GM12878 (cell line): ENCODE measurements at regions not wholly inside any gene's neighbourhood (a gene's known extent, or its start where the extent isn't known, plus 50 kb on each side); places are given as distances from the start of the nearest gene placed in this dataset.

Experiments
- ATAC-seq: fragments of 200-7000 bp; cut with Tn5 transposase; 3 replicates; pipeline ENCODE4 v1.9.1; 2020; ENCODE audit warnings: mild to moderate bottlenecking, moderate library complexity
- BruUV-seq: library from RNA; stranded (reverse); fragments of 400-500 nt; replicated peaks from 2 replicates; lab custom pipeline; 2021; lab: Mats Ljungman, UMichigan
- CTCF ChIA-PET: fragments of 300-600 bp; sonication (Branson Sonifier 250); formaldehyde crosslinking; extraction: SDS; loops from one replicate; lab custom pipeline; 2021; ENCODE audit warnings: inconsistent platforms; lab: Yijun Ruan, JAX
- POLR2A ChIA-PET: fragments of 350-600 bp; formaldehyde crosslinking; extraction: SDS; loops from one replicate; lab custom pipeline; 2021; ENCODE audit warnings: inconsistent platforms; lab: Charles Lee
- RAD21 ChIA-PET: fragments of 300-600 bp; sonication (Branson Sonifier 250); formaldehyde crosslinking; loops from one replicate; lab custom pipeline; 2023; ENCODE audit warnings: antibody characterized with exemption; ENCODE audit not compliant: unreplicated experiment; lab: Charles Lee
- SMC1A ChIA-PET: fragments of 300-600 bp; sonication (Branson Sonifier 250); formaldehyde crosslinking; loops from one replicate; lab custom pipeline; 2023; ENCODE audit not compliant: unreplicated experiment, uncharacterized antibody; lab: Charles Lee
- DNase-seq: peaks from one replicate; pipeline ENCODE4 v3.0.0-alpha.2; 2011; ENCODE audit warnings: low read depth, low spot score
- FAIRE-seq: peaks from 3 replicates; lab custom pipeline; 2011; peaks lifted over from hg19 to GRCh38; lab: Jason Lieb, UNC
- H2AFZ ChIP-seq: 2 replicates; pipeline ENCODE4 v1.6.0; 2011; ENCODE audit warnings: low read depth, low read length, control low read depth; ENCODE audit not compliant: control insufficient read depth
- H3K27ac ChIP-seq: 2 replicates; pipeline ENCODE4 v1.5.1; 2011; ENCODE audit warnings: control low read depth; ENCODE audit not compliant: control insufficient read depth, insufficient read depth
- H3K27me3 ChIP-seq, 2 experiments: replicated peaks in 1 of 2; 2 replicates each; pipeline versions ENCODE4 v1.6.0 to v1.6.1; 2011; ENCODE audit warnings: low read length in 1 of 2; ENCODE audit not compliant: control insufficient read depth in 2 of 2, insufficient read depth in 2 of 2
- H3K36me3 ChIP-seq, 2 experiments: 2 replicates each; pipeline ENCODE4 v1.5.1; 2011; ENCODE audit warnings: low read length in 1 of 2; ENCODE audit not compliant: control insufficient read depth in 2 of 2, insufficient read depth in 2 of 2
- H3K4me1 ChIP-seq: 2 replicates; pipeline ENCODE4 v1.6.1; 2011; ENCODE audit warnings: mild to moderate bottlenecking, low read length, moderate library complexity, mixed read lengths; ENCODE audit not compliant: control insufficient read depth, insufficient read depth
- H3K4me2 ChIP-seq: 2 replicates; pipeline ENCODE4 v1.6.0; 2011; ENCODE audit warnings: control low read depth; ENCODE audit not compliant: control insufficient read depth, insufficient read depth
- H3K4me3 ChIP-seq: fragments of 200-600 bp; sonication (generic); 2 replicates; pipeline ENCODE4 v1.5.1; 2016
- H3K79me2 ChIP-seq: 2 replicates; pipeline ENCODE4 v1.6.0; 2011; ENCODE audit warnings: low read length; ENCODE audit not compliant: control insufficient read depth, insufficient read depth
- H3K9ac ChIP-seq: 2 replicates; pipeline ENCODE4 v1.8.0; 2011; ENCODE audit warnings: low read length, control low read depth, mixed read lengths; ENCODE audit not compliant: control insufficient read depth, insufficient read depth
- H3K9me3 ChIP-seq: replicated peaks from 3 replicates; pipeline ENCODE4 v1.5.1; 2011; ENCODE audit warnings: mild to moderate bottlenecking, low read length; ENCODE audit not compliant: control insufficient read depth, insufficient read depth
- H4K20me1 ChIP-seq: 2 replicates; pipeline ENCODE4 v1.6.0; 2011; ENCODE audit not compliant: control insufficient read depth, insufficient read depth
- ASH2L ChIP-seq: fragments of 300-600, 200-600 bp; sonication (generic); IDR thresholded peaks from 2 replicates; pipeline ENCODE4 v1.6.1; 2017; ENCODE audit warnings: low read depth, mild to moderate bottlenecking, borderline replicate concordance
- ATF7 ChIP-seq: fragments of 450-650 bp; IDR thresholded peaks from 2 replicates; pipeline ENCODE4 v1.6.1; 2016; ENCODE audit warnings: low read depth, mild to moderate bottlenecking
- FOS ChIP-seq: IDR thresholded peaks from 3 replicates; pipeline ENCODE4 v1.6.1; 2011; ENCODE audit warnings: borderline replicate concordance; ENCODE audit not compliant: insufficient read length; ENCODE audit errors: extremely low read depth
- IRF4 ChIP-seq: IDR thresholded peaks from 2 replicates; pipeline ENCODE4 v1.6.1; 2011; ENCODE audit warnings: low read depth, low read length
- NFXL1 ChIP-seq: fragments of 450-650 bp; IDR thresholded peaks from 2 replicates; pipeline ENCODE4 v1.6.1; 2017; ENCODE audit warnings: antibody characterized with exemption, mild to moderate bottlenecking, borderline replicate concordance
- NR2F1 ChIP-seq: fragments of 450-650 bp; conservative IDR thresholded peaks from 2 replicates; pipeline ENCODE4 v1.6.1; 2017; ENCODE audit warnings: mild to moderate bottlenecking
- RUNX3 ChIP-seq: IDR thresholded peaks from 2 replicates; pipeline ENCODE4 v1.6.1; 2012; ENCODE audit warnings: low read length, inconsistent platforms
- SMAD5 ChIP-seq: IDR thresholded peaks from 2 replicates; pipeline ENCODE4 v1.6.1; 2016; ENCODE audit warnings: antibody characterized with exemption, low read depth
- TAF1 ChIP-seq: IDR thresholded peaks from 2 replicates; pipeline ENCODE4 v1.6.1; 2011; ENCODE audit warnings: mild to moderate bottlenecking, low read depth, low read length, borderline replicate concordance
- YY1 ChIP-seq: IDR thresholded peaks from 2 replicates; pipeline ENCODE4 v1.6.1; 2011; ENCODE audit warnings: low read depth, mild to moderate bottlenecking, low read length
- WGBS: methylation state at CpG from one replicate; pipeline ENCODE4 v1.1.6; 2016; ENCODE audit warnings: low lambda C conversion rate; ENCODE audit not compliant: insufficient replicate concordance, insufficient coverage; ENCODE audit errors: missing lambda C conversion rate; 5-methylcytosine and 5-hydroxymethylcytosine counted together
- in situ Hi-C: fragments of 300-500 bp; cut with MboI; formaldehyde crosslinking; loops from 9 replicates; pipeline ENCODE4 v1.14.3; 2018; ENCODE audit warnings: mixed read lengths
- intact Hi-C: fragments of 100-400 bp; cut with micrococcal nuclease; formaldehyde crosslinking; loops from one replicate; pipeline ENCODE4 v1.14.2; 2022; ENCODE audit not compliant: unreplicated experiment
- TF ChIP-seq, protein P1 (sequence below): fragments of 450-650 bp; IDR thresholded peaks from 2 replicates; pipeline ENCODE4 v1.6.1; 2016; ENCODE audit warnings: mild to moderate bottlenecking
- TF ChIP-seq, protein P2 (sequence below): IDR thresholded peaks from 2 replicates; pipeline ENCODE4 v1.6.1; 2011; ENCODE audit warnings: low read depth, low read length, improper control_type of control experiment, borderline replicate concordance
- TF ChIP-seq, protein P3 (sequence below): fragments of 450-650 bp; IDR thresholded peaks from 2 replicates; pipeline ENCODE4 v1.6.1; 2018; ENCODE audit warnings: borderline replicate concordance, mild to moderate bottlenecking; ENCODE audit not compliant: partially characterized antibody

DNA sequence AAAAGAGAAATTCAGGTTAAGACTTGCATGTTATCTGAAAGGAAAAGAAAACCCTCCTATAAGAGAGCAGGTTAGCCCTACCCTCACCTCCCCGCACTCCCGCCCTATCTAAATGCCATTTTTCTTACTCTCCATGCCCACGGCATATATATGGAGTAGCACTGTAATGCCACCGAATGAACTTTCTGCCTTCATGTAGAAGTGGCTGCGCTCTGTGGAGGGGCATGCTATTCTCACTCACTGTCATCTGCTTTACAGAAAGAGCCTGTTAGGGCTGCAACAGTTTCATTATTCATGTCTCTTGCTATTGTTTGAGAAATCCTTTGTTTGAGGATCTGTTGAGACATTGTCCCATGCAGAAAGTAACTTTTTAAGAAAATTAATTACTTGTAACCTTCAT, 1190.6 kb downstream of the SORCS1 start:
- no peak overlapping the region for H3K27ac ChIP-seq
- intact Hi-C loops (loop anchor here (2.0 to 5.0 kb wide), 2 partner anchors 23 to 177 kb away; no protein-coding TSS in a partner anchor), in situ Hi-C loops (no loop called here)
- FAIRE-seq (no peak), DNase-seq (no peak), ATAC-seq (peak; percentile 49)
- H3K4me1 ChIP-seq = no peaks in the 10 kb centered on the region
- no peaks in the 10 kb centered on the region for H4K20me1 ChIP-seq
- ChIA-PET POLR2A (no interaction called here), CTCF (interaction anchor here (1.0 to 6.6 kb wide), 16 partner anchors 10 to 179 kb away, joined by 3 to 111 read pairs (median 5); no protein-coding TSS in a partner anchor), SMC1A (interaction anchor here (1.0 to 3.7 kb wide), 10 partner anchors 12 to 178 kb away, joined by 3 to 36 read pairs (median 6); no protein-coding TSS in a partner anchor), RAD21 (interaction anchor here (0.9 to 2.8 kb wide), 6 partner anchors 10 to 170 kb away, joined by 3 to 25 read pairs (median 6); no protein-coding TSS in a partner anchor)
- no peak overlapping the region for H3K9ac ChIP-seq
- H3K4me2 ChIP-seq = no peak overlapping the region
- TF ChIP-seq, protein P1, sequence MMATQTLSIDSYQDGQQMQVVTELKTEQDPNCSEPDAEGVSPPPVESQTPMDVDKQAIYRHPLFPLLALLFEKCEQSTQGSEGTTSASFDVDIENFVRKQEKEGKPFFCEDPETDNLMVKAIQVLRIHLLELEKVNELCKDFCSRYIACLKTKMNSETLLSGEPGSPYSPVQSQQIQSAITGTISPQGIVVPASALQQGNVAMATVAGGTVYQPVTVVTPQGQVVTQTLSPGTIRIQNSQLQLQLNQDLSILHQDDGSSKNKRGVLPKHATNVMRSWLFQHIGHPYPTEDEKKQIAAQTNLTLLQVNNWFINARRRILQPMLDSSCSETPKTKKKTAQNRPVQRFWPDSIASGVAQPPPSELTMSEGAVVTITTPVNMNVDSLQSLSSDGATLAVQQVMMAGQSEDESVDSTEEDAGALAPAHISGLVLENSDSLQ = no peak
- H3K4me3 ChIP-seq = no peak overlapping the region
- H3K9me3 ChIP-seq = no peaks in the 10 kb centered on the region
- H3K36me3 ChIP-seq = no peaks in the 10 kb centered on the region
- no peaks in the 10 kb centered on the region for H3K79me2 ChIP-seq
- BruUV-seq = no TSS peak
- no peak overlapping the region for H2AFZ ChIP-seq
- no peaks in the 10 kb centered on the region for H3K27me3 ChIP-seq
- 47% methylated on average over 5 of the region's 5 CpGs for WGBS

DNA sequence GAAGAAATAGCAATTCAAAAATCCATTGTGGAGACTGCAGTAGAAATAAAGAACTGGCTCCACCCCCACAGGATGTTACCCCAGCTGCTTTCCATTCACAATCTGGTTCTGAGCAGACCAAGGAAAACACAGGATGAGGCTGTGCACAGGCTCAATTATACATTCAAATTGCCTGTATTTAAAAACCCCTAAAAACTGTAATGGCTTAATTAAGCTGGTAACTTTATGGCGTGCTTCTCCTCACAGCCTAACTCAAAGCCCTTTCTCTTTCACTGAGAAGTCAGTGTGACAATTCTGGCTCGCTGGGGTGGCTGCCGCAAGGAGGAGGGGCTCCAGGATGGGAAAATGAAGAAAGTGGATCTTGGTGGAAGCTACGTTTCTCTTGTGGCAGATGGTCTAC, 1191.1 kb downstream of the SORCS1 start:
- no TSS peak for BruUV-seq
- ATAC-seq = peak; percentile 34
- no peak for DNase-seq
- H3K27me3 ChIP-seq = no peaks in the 10 kb centered on the region
- H3K79me2 ChIP-seq = no peaks in the 10 kb centered on the region
- CTCF ChIA-PET = interaction anchor here (1.0 to 6.6 kb wide), 8 partner anchors 11 to 179 kb away, joined by 3 to 111 read pairs (median 4); no protein-coding TSS in a partner anchor
- in situ Hi-C loops = no loop called here
- no peaks in the 10 kb centered on the region for H3K36me3 ChIP-seq
- H2AFZ ChIP-seq = no peak overlapping the region
- POLR2A ChIA-PET = no interaction called here
- no peak overlapping the region for H3K4me2 ChIP-seq
- H4K20me1 ChIP-seq = no peaks in the 10 kb centered on the region
- RAD21 ChIA-PET = interaction anchor here (0.9 to 2.8 kb wide), 4 partner anchors 10 to 169 kb away, joined by 3 to 25 read pairs (median 13); no protein-coding TSS in a partner anchor
- H3K4me3 ChIP-seq = no peak overlapping the region
- no peaks in the 10 kb centered on the region for H3K9me3 ChIP-seq
- 8% methylated on average over 4 of the region's 4 CpGs for WGBS
- no peak for FAIRE-seq
- no peak overlapping the region for H3K27ac ChIP-seq
- SMC1A ChIA-PET = interaction anchor here (0.8 to 3.7 kb wide), 8 partner anchors 9 to 178 kb away, joined by 3 to 36 read pairs (median 6); no protein-coding TSS in a partner anchor
- no peak overlapping the region for H3K9ac ChIP-seq
- no peaks in the 10 kb centered on the region for H3K4me1 ChIP-seq
- intact Hi-C loops = loop anchor here (2.0 to 5.0 kb wide), 2 partner anchors 23 to 176 kb away; no protein-coding TSS in a partner anchor
- no peak for TF ChIP-seq NFXL1
- TF ChIP-seq NR2F1 = no peak
- no peak for TF ChIP-seq RUNX3
- TF ChIP-seq SMAD5 = no peak
- TF ChIP-seq, protein P2, sequence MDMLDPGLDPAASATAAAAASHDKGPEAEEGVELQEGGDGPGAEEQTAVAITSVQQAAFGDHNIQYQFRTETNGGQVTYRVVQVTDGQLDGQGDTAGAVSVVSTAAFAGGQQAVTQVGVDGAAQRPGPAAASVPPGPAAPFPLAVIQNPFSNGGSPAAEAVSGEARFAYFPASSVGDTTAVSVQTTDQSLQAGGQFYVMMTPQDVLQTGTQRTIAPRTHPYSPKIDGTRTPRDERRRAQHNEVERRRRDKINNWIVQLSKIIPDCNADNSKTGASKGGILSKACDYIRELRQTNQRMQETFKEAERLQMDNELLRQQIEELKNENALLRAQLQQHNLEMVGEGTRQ = no peak
- no peak for TF ChIP-seq YY1
- no peak for TF ChIP-seq IRF4
- TF ChIP-seq TAF1 = no peak
- TF ChIP-seq FOS = no peak
- TF ChIP-seq, protein P3, sequence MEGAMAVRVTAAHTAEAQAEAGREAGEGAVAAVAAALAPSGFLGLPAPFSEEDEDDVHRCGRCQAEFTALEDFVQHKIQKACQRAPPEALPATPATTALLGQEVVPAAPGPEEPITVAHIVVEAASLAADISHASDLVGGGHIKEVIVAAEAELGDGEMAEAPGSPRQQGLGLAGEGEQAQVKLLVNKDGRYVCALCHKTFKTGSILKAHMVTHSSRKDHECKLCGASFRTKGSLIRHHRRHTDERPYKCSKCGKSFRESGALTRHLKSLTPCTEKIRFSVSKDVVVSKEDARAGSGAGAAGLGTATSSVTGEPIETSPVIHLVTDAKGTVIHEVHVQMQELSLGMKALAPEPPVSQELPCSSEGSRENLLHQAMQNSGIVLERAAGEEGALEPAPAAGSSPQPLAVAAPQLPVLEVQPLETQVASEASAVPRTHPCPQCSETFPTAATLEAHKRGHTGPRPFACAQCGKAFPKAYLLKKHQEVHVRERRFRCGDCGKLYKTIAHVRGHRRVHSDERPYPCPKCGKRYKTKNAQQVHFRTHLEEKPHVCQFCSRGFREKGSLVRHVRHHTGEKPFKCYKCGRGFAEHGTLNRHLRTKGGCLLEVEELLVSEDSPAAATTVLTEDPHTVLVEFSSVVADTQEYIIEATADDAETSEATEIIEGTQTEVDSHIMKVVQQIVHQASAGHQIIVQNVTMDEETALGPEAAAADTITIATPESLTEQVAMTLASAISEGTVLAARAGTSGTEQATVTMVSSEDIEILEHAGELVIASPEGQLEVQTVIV = no peak
- no peak for TF ChIP-seq ASH2L
- no peak for TF ChIP-seq ATF7
